Mucosa of descending colon (tissue), 3 donors: ENCODE measurements at regions not wholly inside any gene's neighbourhood (a gene's known extent, or its start where the extent isn't known, plus 50 kb on each side); places are given as distances from the start of the nearest gene placed in this dataset.

Experiments used
- ATAC-seq: fragments of 200-7000 bp; cut with Tn5 transposase; one replicate; pipeline ENCODE4 v1.9.1; 2020; ENCODE audit warnings: mild to moderate bottlenecking, moderate library complexity
- DNase-seq, 3 donors: peaks; one replicate each; pipeline ENCODE4 v3.0.0-alpha.2; 2020
- H3K36me3 ChIP-seq: fragments of 200-600 bp; one replicate; pipeline ENCODE4 v1.8.0; 2021; ENCODE audit warnings: low read depth, mild to moderate bottlenecking
- H3K4me1 ChIP-seq: fragments of 200-600 bp; one replicate; pipeline ENCODE4 v1.8.0; 2021; ENCODE audit warnings: low read depth, mild to moderate bottlenecking
- H3K4me3 ChIP-seq: fragments of 200-600 bp; one replicate; pipeline ENCODE4 v1.8.0; 2021; ENCODE audit warnings: mild to moderate bottlenecking
- H3K9me3 ChIP-seq: fragments of 200-600 bp; one replicate; pipeline ENCODE4 v1.8.0; 2021; ENCODE audit warnings: mild to moderate bottlenecking
- intact Hi-C, 2 donors: fragments of 100-400 bp; cut with DNase I in 1 of 2; cut with micrococcal nuclease in 1 of 2; formaldehyde crosslinking; loops; one replicate each; pipeline versions ENCODE4 v1.11.0 to v1.11.1; 2022; cut with DNase I, micrococcal nuclease
- TF ChIP-seq, protein P1 (sequence below): fragments of 200-600 bp; IDR thresholded peaks from one replicate; pipeline ENCODE4 v1.8.0; 2022; ENCODE audit warnings: antibody characterized with exemption, mild to moderate bottlenecking
- donor health status: DM: no; HTN: no; CAD: no; lungs with moderate emphysema.
- donor health status: DM: no; HTN: no; CAD: no.
- donor health status: DM: no; HTN: yes; CAD: no.

DNA sequence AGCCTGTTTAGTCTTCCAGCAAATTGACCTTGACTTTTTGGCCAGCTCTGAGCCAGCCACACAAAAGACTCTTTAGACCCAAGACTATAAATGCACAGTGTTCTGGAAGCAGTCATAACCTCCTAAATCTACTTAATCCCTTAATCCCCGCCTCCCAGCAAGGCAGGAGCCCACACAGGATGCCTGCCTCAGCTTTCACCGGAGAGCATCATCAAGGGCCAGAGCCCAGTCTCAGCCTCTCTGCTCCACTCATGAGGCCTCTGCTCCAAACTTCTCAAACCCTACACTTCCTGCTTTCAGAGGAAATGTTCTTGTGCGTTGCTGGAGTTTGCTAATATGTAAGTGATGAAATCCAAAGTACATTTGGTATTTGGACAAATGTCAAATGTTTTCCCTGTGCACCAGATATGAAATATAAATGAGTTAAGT is 57.9 kb upstream of the FSHB start:
- Histone ChIP-seq H3K4me1 (peaks cover 6% of the 10 kb centered on the region), H3K4me3 (no peak overlapping the region), H3K36me3 (no peaks in the 10 kb centered on the region), H3K9me3 (no peaks in the 10 kb centered on the region)
- intact Hi-C loops = no loop called here
- ATAC-seq (peak; percentile 13), DNase-seq (peak in 1 of 3 donors; percentile 3)
- TF ChIP-seq, protein P1, sequence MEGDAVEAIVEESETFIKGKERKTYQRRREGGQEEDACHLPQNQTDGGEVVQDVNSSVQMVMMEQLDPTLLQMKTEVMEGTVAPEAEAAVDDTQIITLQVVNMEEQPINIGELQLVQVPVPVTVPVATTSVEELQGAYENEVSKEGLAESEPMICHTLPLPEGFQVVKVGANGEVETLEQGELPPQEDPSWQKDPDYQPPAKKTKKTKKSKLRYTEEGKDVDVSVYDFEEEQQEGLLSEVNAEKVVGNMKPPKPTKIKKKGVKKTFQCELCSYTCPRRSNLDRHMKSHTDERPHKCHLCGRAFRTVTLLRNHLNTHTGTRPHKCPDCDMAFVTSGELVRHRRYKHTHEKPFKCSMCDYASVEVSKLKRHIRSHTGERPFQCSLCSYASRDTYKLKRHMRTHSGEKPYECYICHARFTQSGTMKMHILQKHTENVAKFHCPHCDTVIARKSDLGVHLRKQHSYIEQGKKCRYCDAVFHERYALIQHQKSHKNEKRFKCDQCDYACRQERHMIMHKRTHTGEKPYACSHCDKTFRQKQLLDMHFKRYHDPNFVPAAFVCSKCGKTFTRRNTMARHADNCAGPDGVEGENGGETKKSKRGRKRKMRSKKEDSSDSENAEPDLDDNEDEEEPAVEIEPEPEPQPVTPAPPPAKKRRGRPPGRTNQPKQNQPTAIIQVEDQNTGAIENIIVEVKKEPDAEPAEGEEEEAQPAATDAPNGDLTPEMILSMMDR = no peak

DNA sequence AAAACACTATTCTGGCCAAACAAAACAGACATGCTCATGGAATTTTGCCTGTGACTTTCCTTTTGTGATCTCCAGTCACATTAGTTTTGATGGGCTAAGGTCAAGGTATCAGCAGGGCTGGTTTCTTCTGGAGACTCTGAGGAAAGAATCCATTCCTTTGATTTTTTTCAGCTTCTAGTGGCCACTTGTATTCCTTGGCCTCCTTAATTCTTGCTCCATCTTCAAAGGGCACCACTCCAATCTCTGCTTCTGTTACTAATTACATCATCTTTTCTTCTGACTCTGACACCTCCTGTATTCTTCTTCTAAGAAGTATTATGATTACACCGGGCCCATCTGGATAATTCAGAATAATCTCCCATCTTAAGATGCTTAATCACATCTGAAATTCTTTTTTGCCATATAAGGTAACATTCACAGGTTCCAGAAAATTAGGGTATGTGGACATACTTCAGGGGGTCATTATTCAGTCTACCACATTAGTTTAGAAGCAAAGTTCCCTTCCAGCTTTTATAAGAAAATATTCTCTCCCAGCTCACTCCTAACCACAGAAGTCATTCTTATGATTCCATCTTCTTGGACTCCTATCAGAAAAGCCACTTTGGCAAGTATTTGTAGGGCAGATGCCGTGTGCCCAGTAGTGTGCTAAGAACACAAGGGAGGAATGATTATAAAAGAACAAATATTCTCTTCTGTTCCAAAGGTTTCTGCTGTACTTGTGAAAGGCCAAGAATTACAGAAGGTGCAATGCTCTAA is 56.4 kb upstream of the FSHB start:
- Histone ChIP-seq H3K36me3 (no peaks in the 10 kb centered on the region), H3K4me1 (peaks cover 6% of the 10 kb centered on the region), H3K4me3 (no peak overlapping the region), H3K9me3 (peaks cover 6% of the 10 kb centered on the region)
- intact Hi-C loops = no loop called here
- ATAC-seq (no peak), DNase-seq (no peak)
- TF ChIP-seq, protein P1 = no peak
